Adrenal gland (tissue), 9 donors: ENCODE measurements at regions not wholly inside any gene's neighbourhood (a gene's known extent, or its start where the extent isn't known, plus 50 kb on each side); places are given as distances from the start of the nearest gene placed in this dataset.

ENCODE experiments used
- DNase-seq, 7 donors: peaks; one replicate each; pipeline ENCODE4 v3.0.0-alpha.2; 2019 to 2020
- H3K27ac ChIP-seq, 5 donors: fragments of 200-600 bp; sonication (generic) in 4 of 5; 1 replicate in 3 of 5; 2 replicates in 2 of 5; pipeline versions ENCODE4 v1.5.1 to v1.8.0; 2016 to 2020; ENCODE audit warnings: mild to moderate bottlenecking in 1 of 5
- H3K27me3 ChIP-seq: fragments of 200-600 bp; 2 replicates; pipeline ENCODE4 v1.8.0; 2021
- H3K36me3 ChIP-seq, 2 donors: fragments of 200-600 bp; replicated peaks in 1 of 2; 1 replicate in 1 of 2; 2 replicates in 1 of 2; pipeline versions ENCODE4 v1.5.1 to v1.8.0; 2018 to 2022
- H3K4me1 ChIP-seq, 2 donors: fragments of 200-600 bp; replicated peaks in 1 of 2; 1 replicate in 1 of 2; 2 replicates in 1 of 2; pipeline versions ENCODE4 v1.5.1 to v1.8.0; 2018 to 2021
- H3K4me3 ChIP-seq, 4 donors: fragments of 200-600 bp; sonication (generic) in 3 of 4; one replicate each; pipeline ENCODE4 v1.5.1; 2016 to 2018
- H3K9me3 ChIP-seq, 3 donors: fragments of 200-600 bp; sonication (generic) in 1 of 3; replicated peaks in 1 of 3; 1 replicate in 2 of 3; 2 replicates in 1 of 3; pipeline versions ENCODE4 v1.5.1 to v1.8.0; 2016 to 2021
- CTCF ChIP-seq, 6 experiments: fragments of 450-650 bp in 4 of 6; fragments of 200-600 bp in 2 of 6; sonication (generic) in 1 of 6; IDR thresholded peaks; 1 replicate in 5 of 6; 2 replicates in 1 of 6; pipeline versions ENCODE4 v1.5.1 to v1.8.0; 2016 to 2021; ENCODE audit warnings: antibody characterized with exemption in 6 of 6, mild to moderate bottlenecking in 2 of 6, moderate library complexity in 1 of 6
- POLR2A ChIP-seq, 2 donors: fragments of 450-650 bp; IDR thresholded peaks; one replicate each; pipeline ENCODE4 v1.6.1; 2017; ENCODE audit warnings: antibody characterized with exemption in 2 of 2, mild to moderate bottlenecking in 2 of 2, moderate library complexity in 1 of 2
- WGBS, 4 donors: extraction: QIAGEN DNeasy Blood & Tissue Kit in 2 of 4; methylation state at CpG; one replicate each; pipeline versions ENCODE4 v1.1.5 to v1.1.7; 2013 to 2017; 5-methylcytosine and 5-hydroxymethylcytosine counted together
- intact Hi-C, 2 donors: fragments of 100-400 bp; cut with DNase I; formaldehyde crosslinking; loops; one replicate each; pipeline versions ENCODE4 v1.14.1 to v1.15.0; 2022 to 2023
- donor health status: healthy with polysubstance abuse.
- donor health status: Bipolar disorder and iron deficiency.
- donor health status: DM: yes; HTN: yes; CAD: no.
- donor health status: DM: no; HTN: no; CAD: no.
- donor health status: DM: no; HTN: no; CAD: no.

GRCh38 chr9:13816837-13817236 lies 497.1 kb downstream of the NFIB start:
- WGBS, 4 donors: 79 to 87% (median 80%) methylated on average over 3 of the region's 3 CpGs
- Histone ChIP-seq H3K27ac (no peak overlapping the region), H3K9me3 (no peaks in the 10 kb centered on the region), H3K36me3 (no peaks in the 10 kb centered on the region), H3K4me1 (no peaks in the 10 kb centered on the region), H3K4me3 (no peak overlapping the region), H3K27me3 (no peaks in the 10 kb centered on the region)
- TF ChIP-seq CTCF (IDR thresholded peaks at IDR 0.05): no peak
- no peak for TF ChIP-seq POLR2A (IDR thresholded peaks at IDR 0.05)
- no peak for DNase-seq
- intact Hi-C loops: no loop called here

- H3K4me3 ChIP-seq: no peak overlapping the region
- H3K27me3 ChIP-seq: no peaks in the 10 kb centered on the region
- no peaks in the 10 kb centered on the region for H3K36me3 ChIP-seq
- intact Hi-C loops: no loop called here
- no peak for DNase-seq
- TF ChIP-seq CTCF (IDR thresholded peaks at IDR 0.05): no peak
- no peak for TF ChIP-seq POLR2A (IDR thresholded peaks at IDR 0.05)
- no peaks in the 10 kb centered on the region for H3K9me3 ChIP-seq
- no peak overlapping the region for H3K27ac ChIP-seq
- 81 to 91% (median 85%) methylated on average over 1 of the region's 1 CpG for WGBS, 4 donors
- H3K4me1 ChIP-seq: no peaks in the 10 kb centered on the region
These were observed 499.1 kb downstream of the NFIB start for GRCh38 chr9:13814647-13815400.

GRCh38 chr9:13811876-13812275 lies 502.1 kb downstream of the NFIB start:
- H3K36me3 ChIP-seq: no peaks in the 10 kb centered on the region
- DNase-seq: no peak
- H3K27me3 ChIP-seq: no peaks in the 10 kb centered on the region
- H3K4me1 ChIP-seq: no peaks in the 10 kb centered on the region
- H3K27ac ChIP-seq: no peak overlapping the region
- H3K4me3 ChIP-seq: no peak overlapping the region
- no peaks in the 10 kb centered on the region for H3K9me3 ChIP-seq
- intact Hi-C loops: no loop called here
- TF ChIP-seq CTCF (IDR thresholded peaks at IDR 0.05) (no peak), POLR2A (IDR thresholded peaks at IDR 0.05) (no peak)

- TF ChIP-seq POLR2A (IDR thresholded peaks at IDR 0.05) (no peak), CTCF (IDR thresholded peaks at IDR 0.05) (no peak)
- 92 to 96% (median 94%) methylated on average over 6 of the region's 6 CpGs for WGBS, 4 donors
These were observed 503.4 kb downstream of the NFIB start for GRCh38 chr9:13810510-13810909.

More at GRCh38 chr9:13810510-13810909, 503.4 kb downstream of the NFIB start:
- Histone ChIP-seq H3K4me1 (no peaks in the 10 kb centered on the region), H3K4me3 (no peak overlapping the region), H3K27ac (no peak overlapping the region), H3K27me3 (no peaks in the 10 kb centered on the region), H3K36me3 (no peaks in the 10 kb centered on the region), H3K9me3 (no peaks in the 10 kb centered on the region)
- no peak for DNase-seq
- intact Hi-C loops: no loop called here
